ENCODE measurements at regions not wholly inside any gene's neighbourhood (a gene's known extent, or its start where the extent isn't known, plus 50 kb on each side); places are given as distances from the start of the nearest gene placed in this dataset.

DNA sequence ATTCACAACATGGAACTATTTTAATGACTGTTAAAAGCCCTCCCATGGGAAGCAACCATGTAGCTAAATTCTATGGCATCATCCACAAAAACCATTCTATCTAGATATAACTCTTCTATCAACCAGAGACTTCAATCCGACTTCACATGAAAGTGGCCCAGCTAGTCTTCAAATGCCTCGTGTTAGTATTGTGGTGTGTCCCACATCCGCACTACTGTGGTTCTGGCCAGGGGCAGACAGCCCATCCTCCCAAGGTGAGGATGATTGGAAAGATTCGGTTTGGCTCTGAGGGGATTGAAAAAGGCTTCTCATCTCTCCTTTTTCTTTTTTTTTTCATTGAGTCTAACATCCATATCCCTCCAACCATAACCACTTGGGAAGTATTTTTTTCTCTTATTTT lies 253.0 kb upstream of the KLF6 start:
- Histone ChIP-seq H3K4me3 (ENCODE audit: low read depth, low read length) (no peak overlapping the region), H3K27me3 (ENCODE audit: control insufficient read depth, insufficient read depth, low read length) (no peaks in the 10 kb centered on the region), H3K36me3 (ENCODE audit: control insufficient read depth, insufficient read depth, low read length) (no peaks in the 10 kb centered on the region)
- CTCF ChIA-PET, result interaction anchor here (1.1 kb wide), 1 partner anchor 9 kb away, joined by 3 read pairs; no protein-coding TSS in a partner anchor
- TF ChIP-seq CTCF (IDR thresholded peaks at IDR 0.05; ENCODE audit: insufficient read depth, low read depth, low read length), result no peak
- no peak for DNase-seq (ENCODE audit: low read depth)
- POLR2A ChIA-PET, result no interaction called here

- no peak overlapping the region for H3K4me3 ChIP-seq (ENCODE audit: low read depth, low read length)
- no peaks in the 10 kb centered on the region for H3K36me3 ChIP-seq (ENCODE audit: control insufficient read depth, insufficient read depth, low read length)
- POLR2A ChIA-PET, result interaction anchor here (0.6 kb wide), 1 partner anchor 183 kb away, joined by 3 read pairs; no protein-coding TSS in a partner anchor
- no peak for DNase-seq (ENCODE audit: low read depth)
- no peaks in the 10 kb centered on the region for H3K27me3 ChIP-seq (ENCODE audit: control insufficient read depth, insufficient read depth, low read length)
- no peak for TF ChIP-seq CTCF (IDR thresholded peaks at IDR 0.05; ENCODE audit: insufficient read depth, low read depth, low read length)
- CTCF ChIA-PET, result interaction anchor here (0.5 to 1.2 kb wide), 2 partner anchors 11 to 503 kb away, joined by 3 read pairs; no protein-coding TSS in a partner anchor
Observed at GRCh38 chr10:4035599-4035945, 250.6 kb upstream of the KLF6 start.

DNA sequence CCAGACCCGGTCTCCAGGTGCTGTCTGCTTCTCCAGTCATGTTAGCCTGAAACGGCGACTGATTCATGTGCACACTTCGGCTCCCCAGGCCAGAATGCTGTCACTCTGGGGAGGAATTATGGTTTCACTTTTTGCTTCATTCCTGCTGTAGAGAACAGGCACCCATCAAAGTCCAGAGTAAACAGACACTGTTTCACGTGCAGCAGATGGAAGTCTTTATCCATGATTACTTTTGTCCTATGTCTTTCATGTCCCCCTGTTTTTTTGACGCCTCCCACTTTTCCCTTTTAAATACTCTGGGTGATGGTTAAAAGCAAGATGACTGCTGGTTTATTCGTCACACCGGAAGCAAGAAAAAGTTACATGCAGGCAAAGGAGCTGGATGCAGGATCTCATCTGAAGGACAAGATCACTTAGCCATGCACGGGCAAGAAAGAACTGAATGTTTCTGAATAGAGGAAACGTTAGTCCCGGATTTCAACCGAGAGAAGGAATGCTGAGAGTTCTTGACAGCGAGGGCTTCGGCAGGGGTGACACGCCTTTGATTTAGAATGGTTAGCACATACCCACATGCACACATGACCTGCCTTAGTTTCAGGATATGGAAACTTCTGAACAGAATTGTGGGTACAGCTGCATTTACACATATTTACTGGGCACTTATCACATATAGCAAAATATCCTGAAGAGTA lies 250.0 kb upstream of the KLF6 start:
- Histone ChIP-seq H3K27me3 (ENCODE audit: control insufficient read depth, insufficient read depth, low read length) (no peaks in the 10 kb centered on the region), H3K4me3 (ENCODE audit: low read depth, low read length) (peak overlapping the region; percentile 2; the same call in 1 of the 2 replicates), H3K36me3 (ENCODE audit: control insufficient read depth, insufficient read depth, low read length) (no peaks in the 10 kb centered on the region)
- TF ChIP-seq CTCF (IDR thresholded peaks at IDR 0.05; ENCODE audit: insufficient read depth, low read depth, low read length), result no peak
- DNase-seq (ENCODE audit: low read depth), result no peak
- ChIA-PET POLR2A (interaction anchor here (0.6 kb wide), 1 partner anchor 182 kb away, joined by 3 read pairs; no protein-coding TSS in a partner anchor), CTCF (interaction anchor here (0.5 to 1.2 kb wide), 2 partner anchors 12 to 504 kb away, joined by 3 read pairs; no protein-coding TSS in a partner anchor)

GRCh38 chr10:4033341-4033896 lies 248.4 kb upstream of the KLF6 start:
- no peaks in the 10 kb centered on the region for H3K36me3 ChIP-seq (ENCODE audit: control insufficient read depth, insufficient read depth, low read length)
- H3K4me3 ChIP-seq (ENCODE audit: low read depth, low read length), result no peak overlapping the region
- ChIA-PET POLR2A (interaction anchor here (0.5 kb wide), 1 partner anchor 41 kb away, joined by 3 read pairs; no protein-coding TSS in a partner anchor), CTCF (no interaction called here)
- no peaks in the 10 kb centered on the region for H3K27me3 ChIP-seq (ENCODE audit: control insufficient read depth, insufficient read depth, low read length)
- no peak for DNase-seq (ENCODE audit: low read depth)
- no peak for TF ChIP-seq CTCF (IDR thresholded peaks at IDR 0.05; ENCODE audit: insufficient read depth, low read depth, low read length)

- no peaks in the 10 kb centered on the region for H3K36me3 ChIP-seq (ENCODE audit: control insufficient read depth, insufficient read depth, low read length)
- H3K27me3 ChIP-seq (ENCODE audit: control insufficient read depth, insufficient read depth, low read length), result no peaks in the 10 kb centered on the region
- ChIA-PET CTCF (no interaction called here), POLR2A (no interaction called here)
- no peak overlapping the region for H3K4me3 ChIP-seq (ENCODE audit: low read depth, low read length)
- TF ChIP-seq CTCF (IDR thresholded peaks at IDR 0.05; ENCODE audit: insufficient read depth, low read depth, low read length), result no peak
- DNase-seq (ENCODE audit: low read depth), result no peak
Observed at GRCh38 chr10:4029866-4030265, 244.9 kb upstream of the KLF6 start.
